ENCODE measurements at regions not wholly inside any gene's neighbourhood (a gene's known extent, or its start where the extent isn't known, plus 50 kb on each side); places are given as distances from the start of the nearest gene placed in this dataset.
"Not testable (repeated sequence)": the region's sequence is repeated elsewhere in the genome, so short reads cannot be mapped to it uniquely, and the experiment has no call there.

- no peak for DNase-seq
Observed at GRCh38 chr20:19027971-19028370, 184.5 kb upstream of the SLC24A3 start.

GRCh38 chr20:19041787-19042186 is 170.7 kb upstream of the SLC24A3 start:
- DNase-seq, result no peak

GRCh38 chr20:19045371-19045770 is 167.1 kb upstream of the SLC24A3 start:
- no peak for DNase-seq

- DNase-seq, result no peak
Observed at GRCh38 chr20:19047040-19047950, 165.1 kb upstream of the SLC24A3 start.

GRCh38 chr20:19047951-19048296 is 164.5 kb upstream of the SLC24A3 start:
- no peak for DNase-seq

- DNase-seq, result no peak
Observed at GRCh38 chr20:19048995-19049501, 163.4 kb upstream of the SLC24A3 start.

GRCh38 chr20:19049514-19049913 is 162.9 kb upstream of the SLC24A3 start:
- DNase-seq, result no peak

- no peak for DNase-seq
Observed at GRCh38 chr20:19056909-19057308, 155.5 kb upstream of the SLC24A3 start.

- not testable (repeated sequence) for DNase-seq
Observed at GRCh38 chr20:19064788-19065187, 147.7 kb upstream of the SLC24A3 start.

- DNase-seq, result no peak
Observed at GRCh38 chr20:19067986-19068385, 144.5 kb upstream of the SLC24A3 start.

GRCh38 chr20:19070026-19070425 is 142.4 kb upstream of the SLC24A3 start:
- no peak for DNase-seq

GRCh38 chr20:19070681-19071445 is 141.6 kb upstream of the SLC24A3 start:
- DNase-seq, result no peak

GRCh38 chr20:19071446-19071725 is 141.1 kb upstream of the SLC24A3 start:
- DNase-seq, result no peak

- no peak for DNase-seq
Observed at GRCh38 chr20:19071902-19072498, 140.4 kb upstream of the SLC24A3 start.

- no peak for DNase-seq
Observed at GRCh38 chr20:19072988-19073387, 139.5 kb upstream of the SLC24A3 start.

GRCh38 chr20:19073584-19074218 is 138.7 kb upstream of the SLC24A3 start:
- peak; percentile 16 for DNase-seq

- no peak for DNase-seq
Observed at GRCh38 chr20:19074356-19074755, 138.1 kb upstream of the SLC24A3 start.

- DNase-seq, result no peak
Observed at GRCh38 chr20:19074828-19075516, 137.5 kb upstream of the SLC24A3 start.

- no peak for DNase-seq
Observed at GRCh38 chr20:19077370-19078220, 134.8 kb upstream of the SLC24A3 start.

- DNase-seq, result no peak
Observed at GRCh38 chr20:19078448-19079373, 133.7 kb upstream of the SLC24A3 start.
